SHP77 (cell line): ENCODE measurements at regions not wholly inside any gene's neighbourhood (a gene's known extent, or its start where the extent isn't known, plus 50 kb on each side); places are given as distances from the start of the nearest gene placed in this dataset.
"Not testable (repeated sequence)": the region's sequence is repeated elsewhere in the genome, so short reads cannot be mapped to it uniquely, and the experiment has no call there.

Source experiments
- DNase-seq, 2 experiments: peaks; one replicate each; lab custom pipeline; 2025; lab: John Stamatoyannopoulos, UW

- no peak for DNase-seq
These were observed 56.1 kb upstream of the TMEM132D start for GRCh38 chr12:129959889-129960288.

GRCh38 chr12:129961091-129961490 lies 57.3 kb upstream of the TMEM132D start:
- DNase-seq, result no peak

GRCh38 chr12:129961856-129962255 lies 58.0 kb upstream of the TMEM132D start:
- no peak for DNase-seq

- no peak for DNase-seq
These were observed 60.5 kb upstream of the TMEM132D start for GRCh38 chr12:129964300-129964699.

GRCh38 chr12:129964826-129965457 lies 61.1 kb upstream of the TMEM132D start:
- DNase-seq, result no peak

- no peak for DNase-seq
These were observed 62.5 kb upstream of the TMEM132D start for GRCh38 chr12:129966146-129966995.

GRCh38 chr12:129971721-129972120 lies 67.9 kb upstream of the TMEM132D start:
- DNase-seq, result no peak

- DNase-seq, result no peak
These were observed 69.6 kb upstream of the TMEM132D start for GRCh38 chr12:129973236-129973961.

GRCh38 chr12:129984106-129984505 lies 80.3 kb upstream of the TMEM132D start:
- DNase-seq, result no peak

- DNase-seq, result no peak
These were observed 84.0 kb upstream of the TMEM132D start for GRCh38 chr12:129987841-129988240.

- no peak for DNase-seq
These were observed 90.8 kb upstream of the TMEM132D start for GRCh38 chr12:129994634-129995033.

- DNase-seq, result no peak
These were observed 93.4 kb upstream of the TMEM132D start for GRCh38 chr12:129997239-129997638.

- DNase-seq, result not testable (repeated sequence)
These were observed 100.6 kb upstream of the TMEM132D start for GRCh38 chr12:130004310-130004877.

- DNase-seq, result no peak
These were observed 103.9 kb upstream of the TMEM132D start for GRCh38 chr12:130007771-130008170.

GRCh38 chr12:130008241-130008640 lies 104.4 kb upstream of the TMEM132D start:
- DNase-seq, result no peak

- DNase-seq, result no peak
These were observed 106.1 kb upstream of the TMEM132D start for GRCh38 chr12:130009961-130010360.

GRCh38 chr12:130011611-130012385 lies 108.0 kb upstream of the TMEM132D start:
- no peak for DNase-seq

GRCh38 chr12:130013771-130014484 lies 110.1 kb upstream of the TMEM132D start:
- DNase-seq, result peak; percentile 53 to 59

- peak in 1 of 2 experiments; percentile 33 for DNase-seq
These were observed 110.6 kb upstream of the TMEM132D start for GRCh38 chr12:130014485-130014807.

GRCh38 chr12:130016194-130016593 lies 112.4 kb upstream of the TMEM132D start:
- no peak for DNase-seq

GRCh38 chr12:130016986-130017385 lies 113.2 kb upstream of the TMEM132D start:
- DNase-seq, result no peak
